ENCODE measurements at regions not wholly inside any gene's neighbourhood (a gene's known extent, or its start where the extent isn't known, plus 50 kb on each side); places are given as distances from the start of the nearest gene placed in this dataset.

DNA sequence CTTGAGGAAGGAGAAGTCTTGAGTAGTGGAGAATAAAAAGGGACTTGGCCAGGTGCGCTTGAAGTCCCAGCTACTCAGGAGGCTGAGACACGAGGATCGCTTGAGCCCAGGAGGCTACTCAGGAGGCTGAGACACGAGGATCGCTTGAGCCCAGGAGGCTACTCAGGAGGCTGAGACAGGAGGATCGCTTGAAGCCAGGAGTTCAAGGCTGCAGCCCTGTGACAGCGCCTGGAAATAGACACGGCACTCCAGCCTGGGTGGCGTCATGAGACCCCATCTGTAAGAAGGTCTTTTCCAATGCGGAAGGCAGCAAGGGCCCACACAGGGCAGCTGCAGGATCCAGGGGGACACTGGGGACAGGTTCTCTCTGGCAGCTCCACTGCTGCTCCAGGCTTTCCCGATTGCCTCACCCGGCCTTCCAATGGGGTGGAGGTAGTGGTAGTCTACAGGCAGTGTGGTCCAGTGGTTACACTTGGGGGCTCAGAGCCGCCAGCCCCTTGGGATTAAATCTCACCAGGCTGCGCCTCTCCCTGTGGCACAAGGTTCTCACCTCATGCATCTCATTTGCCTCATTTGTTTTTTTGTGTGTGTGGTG is 143.4 kb downstream of the SEC14L1 start:
- no peak for TF ChIP-seq POLR2A (IDR thresholded peaks at IDR 0.05)
- TF ChIP-seq, protein P1, sequence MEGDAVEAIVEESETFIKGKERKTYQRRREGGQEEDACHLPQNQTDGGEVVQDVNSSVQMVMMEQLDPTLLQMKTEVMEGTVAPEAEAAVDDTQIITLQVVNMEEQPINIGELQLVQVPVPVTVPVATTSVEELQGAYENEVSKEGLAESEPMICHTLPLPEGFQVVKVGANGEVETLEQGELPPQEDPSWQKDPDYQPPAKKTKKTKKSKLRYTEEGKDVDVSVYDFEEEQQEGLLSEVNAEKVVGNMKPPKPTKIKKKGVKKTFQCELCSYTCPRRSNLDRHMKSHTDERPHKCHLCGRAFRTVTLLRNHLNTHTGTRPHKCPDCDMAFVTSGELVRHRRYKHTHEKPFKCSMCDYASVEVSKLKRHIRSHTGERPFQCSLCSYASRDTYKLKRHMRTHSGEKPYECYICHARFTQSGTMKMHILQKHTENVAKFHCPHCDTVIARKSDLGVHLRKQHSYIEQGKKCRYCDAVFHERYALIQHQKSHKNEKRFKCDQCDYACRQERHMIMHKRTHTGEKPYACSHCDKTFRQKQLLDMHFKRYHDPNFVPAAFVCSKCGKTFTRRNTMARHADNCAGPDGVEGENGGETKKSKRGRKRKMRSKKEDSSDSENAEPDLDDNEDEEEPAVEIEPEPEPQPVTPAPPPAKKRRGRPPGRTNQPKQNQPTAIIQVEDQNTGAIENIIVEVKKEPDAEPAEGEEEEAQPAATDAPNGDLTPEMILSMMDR (IDR thresholded peaks at IDR 0.05), result no peak
- TF ChIP-seq POLR2AphosphoS5 (IDR thresholded peaks at IDR 0.05), result no peak
- no peak for TF ChIP-seq EP300 (IDR thresholded peaks at IDR 0.05)

All from upper lobe of left lung (tissue), 4 donors.